GM21447 (cell line): ENCODE measurements at regions not wholly inside any gene's neighbourhood (a gene's known extent, or its start where the extent isn't known, plus 50 kb on each side); places are given as distances from the start of the nearest gene placed in this dataset.
"Not testable (repeated sequence)": the region's sequence is repeated elsewhere in the genome, so short reads cannot be mapped to it uniquely, and the experiment has no call there.

Source experiments
- ATAC-seq: cut with Tn5 transposase; IDR thresholded peaks from one replicate; pipeline ENCODE4 v1.9.1; 2021; ENCODE audit not compliant: unreplicated experiment

- ATAC-seq = not testable (repeated sequence)
Observed at GRCh38 chr13:52324831-52325230, 81.1 kb downstream of the THSD1 start.

GRCh38 chr13:52319876-52320275 is 86.1 kb downstream of the THSD1 start:
- no peak for ATAC-seq

- ATAC-seq = not testable (repeated sequence)
Observed at GRCh38 chr13:52309833-52310232, 96.1 kb downstream of the THSD1 start.

- not testable (repeated sequence) for ATAC-seq
Observed at GRCh38 chr13:52306336-52306735, 99.6 kb downstream of the THSD1 start.

GRCh38 chr13:52303098-52303497 is 102.9 kb downstream of the THSD1 start:
- ATAC-seq = not testable (repeated sequence)

GRCh38 chr13:52302688-52303087 is 103.3 kb downstream of the THSD1 start:
- not testable (repeated sequence) for ATAC-seq

GRCh38 chr13:52301810-52302400 is 104.1 kb downstream of the THSD1 start:
- not testable (repeated sequence) for ATAC-seq

GRCh38 chr13:52298079-52298661 is 107.8 kb downstream of the THSD1 start:
- ATAC-seq = not testable (repeated sequence)

GRCh38 chr13:52288891-52289290 is 117.1 kb downstream of the THSD1 start:
- ATAC-seq = not testable (repeated sequence)

- ATAC-seq = not testable (repeated sequence)
Observed at GRCh38 chr13:52281387-52281786, 122.0 kb upstream of the NEK3 start.

GRCh38 chr13:52279408-52279807 is 120.0 kb upstream of the NEK3 start:
- ATAC-seq = not testable (repeated sequence)

- not testable (repeated sequence) for ATAC-seq
Observed at GRCh38 chr13:52254299-52254698, 94.9 kb upstream of the NEK3 start.

- ATAC-seq = peak; percentile 88
Observed at GRCh38 chr13:52240752-52241151, 81.4 kb upstream of the NEK3 start.

GRCh38 chr13:52235900-52236595 is 76.7 kb upstream of the NEK3 start:
- ATAC-seq = peak; percentile 68

GRCh38 chr13:52234928-52235327 is 75.5 kb upstream of the NEK3 start:
- not testable (repeated sequence) for ATAC-seq

- not testable (repeated sequence) for ATAC-seq
Observed at GRCh38 chr13:52223063-52223462, 63.7 kb upstream of the NEK3 start.

GRCh38 chr13:52213920-52214319 is 54.5 kb upstream of the NEK3 start:
- ATAC-seq = not testable (repeated sequence)

- ATAC-seq = not testable (repeated sequence)
Observed at GRCh38 chr13:52212886-52213285, 53.5 kb upstream of the NEK3 start.

GRCh38 chr13:52211416-52211776 is 52.0 kb upstream of the NEK3 start:
- not testable (repeated sequence) for ATAC-seq

GRCh38 chr13:52210564-52211415 is 51.4 kb upstream of the NEK3 start:
- not testable (repeated sequence) for ATAC-seq
